Keratinocyte (primary cell): ENCODE measurements at regions not wholly inside any gene's neighbourhood (a gene's known extent, or its start where the extent isn't known, plus 50 kb on each side); places are given as distances from the start of the nearest gene placed in this dataset.
"Not testable (repeated sequence)": the region's sequence is repeated elsewhere in the genome, so short reads cannot be mapped to it uniquely, and the experiment has no call there.

ENCODE experiments used
- DNase-seq: peaks from one replicate; pipeline ENCODE4 v3.0.0-alpha.2; 2011; ENCODE audit warnings: low read depth, missing footprints, low spot score
- FAIRE-seq: peaks from 2 replicates; lab custom pipeline; 2011; peaks lifted over from hg19 to GRCh38; lab: Jason Lieb, UNC
- H2AFZ ChIP-seq: 2 replicates; pipeline ENCODE4 v1.6.0; 2012; ENCODE audit warnings: low read length, control low read depth, inconsistent platforms; ENCODE audit not compliant: control insufficient read depth
- H3K27ac ChIP-seq: 2 replicates; pipeline ENCODE4 v1.5.1; 2011; ENCODE audit warnings: low read length; ENCODE audit not compliant: control insufficient read depth, insufficient read depth
- H3K27me3 ChIP-seq: 3 replicates; pipeline ENCODE4 v1.6.0; 2011; ENCODE audit warnings: low read length; ENCODE audit not compliant: control insufficient read depth, insufficient read depth; ENCODE audit errors: extremely low read depth
- H3K36me3 ChIP-seq, 2 experiments: 2 replicates in 1 of 2; 3 replicates in 1 of 2; pipeline ENCODE4 v1.5.1; 2011; ENCODE audit warnings: low read length in 2 of 2, mild to moderate bottlenecking in 1 of 2; ENCODE audit not compliant: control insufficient read depth in 2 of 2, insufficient read depth in 2 of 2; ENCODE audit errors: extremely low read depth in 1 of 2
- H3K4me1 ChIP-seq: 3 replicates; pipeline ENCODE4 v1.5.1; 2011; ENCODE audit warnings: low read length; ENCODE audit not compliant: control insufficient read depth, insufficient read depth; ENCODE audit errors: extremely low read depth
- H3K4me2 ChIP-seq: 3 replicates; pipeline ENCODE4 v1.6.0; 2011; ENCODE audit warnings: low read depth, low read length; ENCODE audit not compliant: control insufficient read depth, insufficient read depth; ENCODE audit errors: extremely low read depth
- H3K4me3 ChIP-seq, 3 experiments: fragments of 200-600 bp in 1 of 3; sonication (generic) in 1 of 3; 2 replicates in 2 of 3; 3 replicates in 1 of 3; pipeline ENCODE4 v1.5.1; 2011 to 2016; ENCODE audit warnings: low read length in 3 of 3, mild to moderate bottlenecking in 3 of 3, control low read depth in 2 of 3, inconsistent platforms in 1 of 3, low read depth in 1 of 3, mixed read lengths in 1 of 3, mixed run types in 1 of 3, moderate library complexity in 1 of 3; ENCODE audit not compliant: control insufficient read depth in 2 of 3, insufficient read depth in 2 of 3; ENCODE audit errors: extremely low read depth in 1 of 3
- H3K79me2 ChIP-seq: 2 replicates; pipeline ENCODE4 v1.6.0; 2012; ENCODE audit warnings: low read length; ENCODE audit not compliant: control insufficient read depth, insufficient read depth
- H3K9ac ChIP-seq: 3 replicates; pipeline ENCODE4 v1.6.0; 2011; ENCODE audit warnings: low read length; ENCODE audit not compliant: control insufficient read depth, insufficient read depth; ENCODE audit errors: extremely low read depth
- H3K9me1 ChIP-seq: 3 replicates; pipeline ENCODE4 v1.6.0; 2011; ENCODE audit warnings: low read length; ENCODE audit not compliant: control insufficient read depth, insufficient read depth; ENCODE audit errors: extremely low read depth
- H3K9me3 ChIP-seq: 2 replicates; pipeline ENCODE4 v1.5.1; 2012; ENCODE audit warnings: low read depth, low read length; ENCODE audit not compliant: control insufficient read depth
- H4K20me1 ChIP-seq: 3 replicates; pipeline ENCODE4 v1.6.0; 2011; ENCODE audit warnings: low read length; ENCODE audit not compliant: control insufficient read depth, insufficient read depth; ENCODE audit errors: extremely low read depth
- CTCF ChIP-seq, 3 experiments: IDR thresholded peaks in 1 of 3; conservative IDR thresholded peaks in 1 of 3; optimal IDR thresholded peaks in 1 of 3; 2 replicates in 2 of 3; 3 replicates in 1 of 3; pipeline versions ENCODE3 to v1.5.1; 2011; ENCODE audit warnings: low read length in 3 of 3, mild to moderate bottlenecking in 3 of 3, moderate library complexity in 2 of 3, control low read depth in 1 of 3, inconsistent platforms in 1 of 3; ENCODE audit not compliant: insufficient read depth in 2 of 3; ENCODE audit errors: extremely low read depth in 1 of 3
- EZH2 ChIP-seq: IDR thresholded peaks from one replicate; pipeline ENCODE4 v1.6.1; 2012; ENCODE audit warnings: inconsistent platforms, mild to moderate bottlenecking, low read length, moderate library complexity
- dilution Hi-C: fragments of 300-500 bp; cut with MboI; formaldehyde crosslinking; loops from one replicate; pipeline ENCODE4 v1.7.0; 2020; ENCODE audit warnings: low sequenced_read_pairs; ENCODE audit not compliant: extremely low pct_ligation_motif_present

GRCh38 chrX:55924574-55924973, 207.0 kb downstream of the RRAGB start:
- Histone ChIP-seq H3K9me1 (no peaks in the 10 kb centered on the region), H3K4me2 (no peak overlapping the region), H3K36me3 (no peaks in the 10 kb centered on the region), H3K27me3 (no peaks in the 10 kb centered on the region), H3K4me1 (no peaks in the 10 kb centered on the region), H3K4me3 (no peak overlapping the region), H3K9me3 (no peaks in the 10 kb centered on the region), H4K20me1 (no peaks in the 10 kb centered on the region), H3K9ac (no peak overlapping the region), H2AFZ (no peak overlapping the region), H3K79me2 (no peaks in the 10 kb centered on the region), H3K27ac (no peak overlapping the region)
- dilution Hi-C loops = no loop called here
- DNase-seq (no peak), FAIRE-seq (no peak)
- TF ChIP-seq EZH2 (no peak), CTCF (optimal IDR thresholded peaks at IDR 0.05 in 1 of 3, IDR thresholded peaks at IDR 0.05 in 1 of 3, conservative IDR thresholded peaks at IDR 0.05 in 1 of 3; ENCODE audit: extremely low read depth in 1 of 3, insufficient read depth in 2 of 3, low read length in 3 of 3) (no peak)

GRCh38 chrX:55928529-55928928, 211.0 kb downstream of the RRAGB start:
- H3K4me2 ChIP-seq, DNase-seq, H3K9me3 ChIP-seq, FAIRE-seq, H3K36me3 ChIP-seq, H3K27me3 ChIP-seq, H3K9me1 ChIP-seq, H3K4me3 ChIP-seq, H3K79me2 ChIP-seq, dilution Hi-C loops, H3K27ac ChIP-seq, H2AFZ ChIP-seq, H3K4me1 ChIP-seq, H4K20me1 ChIP-seq, H3K9ac ChIP-seq: not testable (repeated sequence)
